ENCODE measurements at regions not wholly inside any gene's neighbourhood (a gene's known extent, or its start where the extent isn't known, plus 50 kb on each side); places are given as distances from the start of the nearest gene placed in this dataset.

- Histone ChIP-seq H3K4me3 (ENCODE audit: insufficient read depth, low read length, poor library complexity, severe bottlenecking) (no peak overlapping the region), H3K36me3 (ENCODE audit: low read length) (no peaks in the 10 kb centered on the region), H4K20me1 (ENCODE audit: low read depth, low read length) (no peaks in the 10 kb centered on the region), H2AFZ (ENCODE audit: low read depth, low read length, severe bottlenecking) (no peak overlapping the region), H3K79me2 (ENCODE audit: insufficient read depth, low read length) (no peaks in the 10 kb centered on the region), H3K9me2 (replicated peaks; ENCODE audit: insufficient read depth, low read length) (no peaks in the 10 kb centered on the region), H3K4me2 (ENCODE audit: low read depth, low read length, poor library complexity, severe bottlenecking) (no peak overlapping the region), H3K9ac (ENCODE audit: low read length) (no peak overlapping the region), H3K9me3 (ENCODE audit: insufficient read depth, low read length) (no peaks in the 10 kb centered on the region), H3F3A (ENCODE audit: insufficient read depth) (no peaks in the 10 kb centered on the region), H3K27me3 (ENCODE audit: low read length) (no peaks in the 10 kb centered on the region), H3K27ac (ENCODE audit: low read depth, low read length) (no peak overlapping the region)
- TF ChIP-seq EZH2phosphoT487 (conservative IDR thresholded peaks at IDR 0.05; ENCODE audit: low read length) = no peak
- no peak for TF ChIP-seq CTCF (IDR thresholded peaks at IDR 0.05; ENCODE audit: insufficient read depth, low read length, poor library complexity, severe bottlenecking)
These were observed 1229.1 kb downstream of the ROBO2 start for GRCh38 chr3:78268716-78269668.

GRCh38 chr3:78273326-78273725, 1233.4 kb downstream of the ROBO2 start:
- TF ChIP-seq EZH2phosphoT487 (conservative IDR thresholded peaks at IDR 0.05; ENCODE audit: low read length) = no peak
- TF ChIP-seq CTCF (IDR thresholded peaks at IDR 0.05; ENCODE audit: insufficient read depth, low read length, poor library complexity, severe bottlenecking) = no peak
- Histone ChIP-seq H3K27ac (ENCODE audit: low read depth, low read length) (no peak overlapping the region), H3K27me3 (ENCODE audit: low read length) (no peaks in the 10 kb centered on the region), H3K9me3 (ENCODE audit: insufficient read depth, low read length) (no peaks in the 10 kb centered on the region), H2AFZ (ENCODE audit: low read depth, low read length, severe bottlenecking) (no peak overlapping the region), H3K36me3 (ENCODE audit: low read length) (no peaks in the 10 kb centered on the region), H3K9ac (ENCODE audit: low read length) (no peak overlapping the region), H3F3A (ENCODE audit: insufficient read depth) (no peaks in the 10 kb centered on the region), H3K9me2 (replicated peaks; ENCODE audit: insufficient read depth, low read length) (no peaks in the 10 kb centered on the region), H3K4me2 (ENCODE audit: low read depth, low read length, poor library complexity, severe bottlenecking) (no peak overlapping the region), H3K79me2 (ENCODE audit: insufficient read depth, low read length) (no peaks in the 10 kb centered on the region), H4K20me1 (ENCODE audit: low read depth, low read length) (no peaks in the 10 kb centered on the region), H3K4me3 (ENCODE audit: insufficient read depth, low read length, poor library complexity, severe bottlenecking) (no peak overlapping the region)

- no peak overlapping the region for H3K4me2 ChIP-seq (ENCODE audit: low read depth, low read length, poor library complexity, severe bottlenecking)
- no peak overlapping the region for H2AFZ ChIP-seq (ENCODE audit: low read depth, low read length, severe bottlenecking)
- H3K9me2 ChIP-seq (replicated peaks; ENCODE audit: insufficient read depth, low read length) = no peaks in the 10 kb centered on the region
- no peak overlapping the region for H3K4me3 ChIP-seq (ENCODE audit: insufficient read depth, low read length, poor library complexity, severe bottlenecking)
- no peaks in the 10 kb centered on the region for H3K27me3 ChIP-seq (ENCODE audit: low read length)
- TF ChIP-seq CTCF (IDR thresholded peaks at IDR 0.05; ENCODE audit: insufficient read depth, low read length, poor library complexity, severe bottlenecking) (no peak), EZH2phosphoT487 (conservative IDR thresholded peaks at IDR 0.05; ENCODE audit: low read length) (no peak)
- H3K79me2 ChIP-seq (ENCODE audit: insufficient read depth, low read length) = no peaks in the 10 kb centered on the region
- H3K9me3 ChIP-seq (ENCODE audit: insufficient read depth, low read length) = no peaks in the 10 kb centered on the region
- H3F3A ChIP-seq (ENCODE audit: insufficient read depth) = no peaks in the 10 kb centered on the region
- H3K27ac ChIP-seq (ENCODE audit: low read depth, low read length) = no peak overlapping the region
- H4K20me1 ChIP-seq (ENCODE audit: low read depth, low read length) = no peaks in the 10 kb centered on the region
- H3K36me3 ChIP-seq (ENCODE audit: low read length) = no peaks in the 10 kb centered on the region
- no peak overlapping the region for H3K9ac ChIP-seq (ENCODE audit: low read length)
These were observed 1234.7 kb downstream of the ROBO2 start for GRCh38 chr3:78274475-78275065.
